Astrocyte of the spinal cord (primary cell): ENCODE measurements at regions not wholly inside any gene's neighbourhood (a gene's known extent, or its start where the extent isn't known, plus 50 kb on each side); places are given as distances from the start of the nearest gene placed in this dataset.

ENCODE experiments used
- DNase-seq: peaks from one replicate; pipeline ENCODE4 v3.0.0; 2011; ENCODE audit warnings: low read depth, low spot score
- H3K4me3 ChIP-seq: 2 replicates; pipeline ENCODE4 v1.5.1; 2011; ENCODE audit warnings: low read depth, mild to moderate bottlenecking, low read length, moderate library complexity
- in situ Hi-C: cut with HindIII; loops from 2 replicates; pipeline ENCODE4 v1.10.0; 2017; ENCODE audit warnings: low sequenced_read_pairs
- TF ChIP-seq, protein P1 (sequence below): IDR thresholded peaks from 2 replicates; pipeline ENCODE4 v1.5.1; 2012; ENCODE audit warnings: low read depth, mild to moderate bottlenecking, low read length, inconsistent platforms

DNA sequence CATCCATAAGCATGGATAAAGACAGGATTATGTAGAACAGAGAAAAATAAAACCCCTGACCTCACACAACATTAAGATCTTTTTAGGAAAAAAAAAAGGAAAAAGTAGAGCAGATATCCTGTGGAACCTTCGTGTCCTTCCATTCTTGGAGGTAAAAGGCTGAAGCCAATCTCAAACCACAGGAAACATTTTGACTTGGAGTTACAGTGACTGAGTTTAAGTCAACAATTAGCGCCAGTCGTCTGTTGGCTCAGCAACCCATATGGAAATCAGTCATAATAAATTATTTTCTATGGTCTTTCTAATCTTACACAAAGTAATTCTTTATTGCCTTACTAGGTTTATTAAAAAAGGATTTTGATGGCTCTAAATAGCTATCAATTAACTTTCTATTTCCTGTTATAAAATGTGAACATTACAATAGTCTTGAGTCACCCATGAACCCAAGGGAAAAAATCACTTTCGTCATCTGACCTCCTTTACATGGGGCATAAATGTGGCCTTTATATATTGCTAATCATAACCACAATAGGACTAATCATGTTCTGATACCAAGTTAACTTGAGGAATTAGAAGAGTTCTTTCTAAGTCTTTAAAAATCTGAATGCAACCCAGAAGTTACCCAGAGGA, 592.9 kb downstream of the TFAP2B start:
- in situ Hi-C loops = no loop called here
- TF ChIP-seq, protein P1, sequence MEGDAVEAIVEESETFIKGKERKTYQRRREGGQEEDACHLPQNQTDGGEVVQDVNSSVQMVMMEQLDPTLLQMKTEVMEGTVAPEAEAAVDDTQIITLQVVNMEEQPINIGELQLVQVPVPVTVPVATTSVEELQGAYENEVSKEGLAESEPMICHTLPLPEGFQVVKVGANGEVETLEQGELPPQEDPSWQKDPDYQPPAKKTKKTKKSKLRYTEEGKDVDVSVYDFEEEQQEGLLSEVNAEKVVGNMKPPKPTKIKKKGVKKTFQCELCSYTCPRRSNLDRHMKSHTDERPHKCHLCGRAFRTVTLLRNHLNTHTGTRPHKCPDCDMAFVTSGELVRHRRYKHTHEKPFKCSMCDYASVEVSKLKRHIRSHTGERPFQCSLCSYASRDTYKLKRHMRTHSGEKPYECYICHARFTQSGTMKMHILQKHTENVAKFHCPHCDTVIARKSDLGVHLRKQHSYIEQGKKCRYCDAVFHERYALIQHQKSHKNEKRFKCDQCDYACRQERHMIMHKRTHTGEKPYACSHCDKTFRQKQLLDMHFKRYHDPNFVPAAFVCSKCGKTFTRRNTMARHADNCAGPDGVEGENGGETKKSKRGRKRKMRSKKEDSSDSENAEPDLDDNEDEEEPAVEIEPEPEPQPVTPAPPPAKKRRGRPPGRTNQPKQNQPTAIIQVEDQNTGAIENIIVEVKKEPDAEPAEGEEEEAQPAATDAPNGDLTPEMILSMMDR = no peak
- DNase-seq = no peak

DNA sequence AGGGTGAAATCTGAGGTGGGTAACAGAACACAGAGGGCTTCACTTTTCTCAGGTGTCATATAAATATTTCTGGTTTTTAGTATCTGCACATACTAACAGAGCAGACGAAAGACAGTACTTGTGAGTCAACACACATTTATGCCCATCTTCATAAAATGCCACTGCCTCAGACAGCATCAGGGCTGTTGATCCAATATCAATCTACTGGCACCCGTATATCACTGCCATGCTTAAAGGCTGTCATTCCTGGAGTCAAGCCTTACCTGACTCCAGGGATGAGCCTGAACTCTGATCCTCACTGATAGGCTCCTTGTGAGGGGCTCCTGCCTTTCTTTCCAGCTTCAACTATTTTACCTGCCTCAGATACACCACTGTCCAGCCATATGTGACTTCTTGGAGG, 595.7 kb downstream of the TFAP2B start:
- in situ Hi-C loops = no loop called here

More for the DNA sequence above, 592.9 kb downstream of the TFAP2B start:
- no peak overlapping the region for H3K4me3 ChIP-seq

DNA sequence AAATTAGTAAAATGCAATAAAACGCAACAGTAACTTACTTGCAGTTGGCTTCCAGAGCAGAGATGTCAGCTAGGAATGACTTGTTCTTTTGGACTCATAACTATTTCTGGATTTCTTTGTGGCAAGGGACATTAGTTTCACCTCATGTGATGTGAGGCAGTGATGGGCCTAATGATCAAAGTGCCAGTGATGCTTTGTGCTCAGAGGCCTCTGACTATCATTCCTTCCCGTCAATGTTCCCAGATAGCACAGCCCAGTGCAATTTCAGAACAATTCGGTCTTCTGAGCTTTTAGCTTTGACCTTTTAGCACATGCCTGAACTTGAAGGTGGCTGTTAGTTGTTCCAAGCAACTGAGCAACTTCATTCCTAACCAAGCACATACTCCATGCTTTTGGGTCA, 596.8 kb downstream of the TFAP2B start:
- in situ Hi-C loops = no loop called here
- no peak for DNase-seq
- TF ChIP-seq, protein P1 = no peak
- no peak overlapping the region for H3K4me3 ChIP-seq

More for the DNA sequence above, 595.7 kb downstream of the TFAP2B start:
- DNase-seq = no peak
- no peak overlapping the region for H3K4me3 ChIP-seq
- TF ChIP-seq, protein P1 = no peak

DNA sequence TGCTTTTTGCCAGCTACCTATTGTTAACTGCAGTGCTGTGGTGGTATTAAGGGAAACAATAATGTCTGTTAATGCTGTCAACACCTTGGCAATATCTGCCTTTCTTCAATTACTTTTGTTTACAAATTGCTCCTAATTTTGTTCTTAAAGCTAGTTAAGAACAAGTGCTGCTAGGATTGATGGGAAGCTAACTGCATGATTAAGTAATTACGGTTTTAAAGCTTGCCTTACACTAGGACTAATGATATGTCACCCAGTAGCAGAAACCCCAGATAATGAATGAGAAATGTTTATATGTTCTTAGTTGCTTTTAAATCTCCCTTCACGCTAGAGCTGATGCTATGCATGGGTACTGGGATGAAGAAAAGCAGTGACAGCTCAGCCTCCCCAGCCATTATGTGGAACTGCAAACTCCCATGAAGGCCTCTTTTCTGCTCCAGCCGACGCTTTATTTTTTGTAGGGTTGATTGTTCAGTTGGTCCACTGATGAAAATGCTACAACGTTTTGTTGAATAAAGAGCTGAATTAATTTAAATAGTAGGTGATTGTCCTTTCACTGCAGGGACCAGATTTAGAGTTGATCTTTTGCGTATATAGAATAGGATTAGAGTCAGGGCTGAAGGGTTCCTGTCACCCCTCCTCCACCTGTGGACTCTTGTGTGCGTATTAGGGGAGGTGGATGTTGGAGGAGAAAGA, 610.5 kb downstream of the TFAP2B start:
- no peak for DNase-seq
- no peak overlapping the region for H3K4me3 ChIP-seq
- TF ChIP-seq, protein P1 = no peak
- in situ Hi-C loops = no loop called here

DNA sequence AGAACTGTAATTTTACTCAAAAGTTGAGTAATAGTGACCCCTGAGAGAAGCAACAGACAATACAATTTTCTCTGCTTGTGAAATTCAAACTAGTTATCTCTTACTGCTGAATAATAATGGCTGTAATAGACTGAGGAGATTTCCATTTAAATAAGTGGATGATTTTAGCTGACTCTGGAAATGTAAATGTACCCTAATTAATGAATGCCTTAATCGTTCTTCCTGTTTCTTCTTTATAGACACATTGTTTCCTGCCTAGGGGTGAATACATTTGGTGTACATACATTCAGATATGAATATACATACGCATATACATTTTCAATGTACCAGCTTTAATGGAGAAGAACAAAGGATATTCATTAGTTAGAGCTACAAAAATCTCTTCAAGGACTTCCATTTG, 611.9 kb downstream of the TFAP2B start:
- no peak for DNase-seq
- TF ChIP-seq, protein P1 = no peak
- H3K4me3 ChIP-seq = no peak overlapping the region
- in situ Hi-C loops = no loop called here

DNA sequence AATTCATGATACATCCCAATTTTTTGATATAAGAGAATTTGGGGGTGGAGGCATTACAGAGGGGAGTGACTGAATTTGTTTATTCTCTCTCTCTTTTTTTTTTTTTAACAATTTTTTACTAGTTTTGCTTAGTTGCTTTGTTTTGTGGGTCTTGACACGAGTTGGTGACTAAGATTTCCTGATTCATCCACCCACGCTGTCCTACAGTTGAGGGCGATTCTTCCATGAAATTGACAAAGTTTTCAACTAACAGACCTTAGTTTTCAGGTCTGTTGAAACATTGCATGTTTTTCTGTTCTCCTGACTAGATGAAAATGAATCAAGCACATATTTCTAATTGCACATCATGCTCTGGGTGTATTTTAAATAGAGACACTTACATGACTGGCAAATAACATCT, 613.8 kb downstream of the TFAP2B start:
- in situ Hi-C loops = no loop called here
- TF ChIP-seq, protein P1 = no peak
- no peak overlapping the region for H3K4me3 ChIP-seq
- no peak for DNase-seq
